Fibroblast of the aortic adventitia (primary cell): ENCODE measurements at regions not wholly inside any gene's neighbourhood (a gene's known extent, or its start where the extent isn't known, plus 50 kb on each side); places are given as distances from the start of the nearest gene placed in this dataset.

Experiments
- DNase-seq: peaks from one replicate; pipeline ENCODE4 v3.0.0-alpha.2; 2010; ENCODE audit warnings: low read depth
- H3K4me3 ChIP-seq: 2 replicates; pipeline ENCODE4 v1.5.1; 2011; ENCODE audit warnings: low read depth, mild to moderate bottlenecking, control low read depth, low read length, moderate library complexity
- TF ChIP-seq, protein P1 (sequence below): IDR thresholded peaks from 2 replicates; pipeline ENCODE4 v1.5.1; 2011; ENCODE audit warnings: mild to moderate bottlenecking, low read length, control low read depth, inconsistent platforms; ENCODE audit not compliant: insufficient read depth

DNA sequence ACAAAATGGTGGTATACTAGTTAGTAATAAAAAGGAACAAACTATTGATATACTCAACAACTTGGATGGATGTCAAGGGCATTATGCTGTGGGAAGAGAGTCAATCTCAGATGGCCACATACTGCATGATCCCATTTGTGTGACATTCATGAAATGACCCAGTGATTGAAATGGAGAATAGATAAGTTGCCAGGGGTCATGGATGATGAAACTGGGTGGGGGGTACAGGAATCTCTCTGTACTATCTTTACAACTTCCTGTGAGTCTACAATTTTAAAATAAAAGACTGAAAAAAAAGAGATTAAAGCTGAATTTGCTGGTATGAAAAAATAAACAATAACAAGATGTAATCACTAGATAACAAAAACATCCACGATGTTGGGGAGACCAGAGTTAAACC lies 70.5 kb upstream of the CDYL2 start:
- no peak for DNase-seq
- no peak overlapping the region for H3K4me3 ChIP-seq
- TF ChIP-seq, protein P1, sequence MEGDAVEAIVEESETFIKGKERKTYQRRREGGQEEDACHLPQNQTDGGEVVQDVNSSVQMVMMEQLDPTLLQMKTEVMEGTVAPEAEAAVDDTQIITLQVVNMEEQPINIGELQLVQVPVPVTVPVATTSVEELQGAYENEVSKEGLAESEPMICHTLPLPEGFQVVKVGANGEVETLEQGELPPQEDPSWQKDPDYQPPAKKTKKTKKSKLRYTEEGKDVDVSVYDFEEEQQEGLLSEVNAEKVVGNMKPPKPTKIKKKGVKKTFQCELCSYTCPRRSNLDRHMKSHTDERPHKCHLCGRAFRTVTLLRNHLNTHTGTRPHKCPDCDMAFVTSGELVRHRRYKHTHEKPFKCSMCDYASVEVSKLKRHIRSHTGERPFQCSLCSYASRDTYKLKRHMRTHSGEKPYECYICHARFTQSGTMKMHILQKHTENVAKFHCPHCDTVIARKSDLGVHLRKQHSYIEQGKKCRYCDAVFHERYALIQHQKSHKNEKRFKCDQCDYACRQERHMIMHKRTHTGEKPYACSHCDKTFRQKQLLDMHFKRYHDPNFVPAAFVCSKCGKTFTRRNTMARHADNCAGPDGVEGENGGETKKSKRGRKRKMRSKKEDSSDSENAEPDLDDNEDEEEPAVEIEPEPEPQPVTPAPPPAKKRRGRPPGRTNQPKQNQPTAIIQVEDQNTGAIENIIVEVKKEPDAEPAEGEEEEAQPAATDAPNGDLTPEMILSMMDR: no peak

- TF ChIP-seq, protein P1: no peak
- H3K4me3 ChIP-seq: no peak overlapping the region
- DNase-seq: no peak
These were observed 57.8 kb upstream of the CDYL2 start for GRCh38 chr16:80862160-80862705.
